BE2C (cell line): ENCODE measurements at regions not wholly inside any gene's neighbourhood (a gene's known extent, or its start where the extent isn't known, plus 50 kb on each side); places are given as distances from the start of the nearest gene placed in this dataset.

Experiments
- DNase-seq: peaks from one replicate; pipeline ENCODE4 v3.0.0-alpha.2; 2020
- H3K27me3 ChIP-seq: fragments of 250-450 bp; sonication (Bioruptor Pico); 2 replicates; pipeline ENCODE4 v1.5.1; 2020; ENCODE audit warnings: mild to moderate bottlenecking
- H3K36me3 ChIP-seq: fragments of 250-450 bp; sonication (Bioruptor Pico); 2 replicates; pipeline ENCODE4 v1.5.1; 2020; ENCODE audit warnings: mild to moderate bottlenecking
- H3K4me1 ChIP-seq: fragments of 250-450 bp; sonication (Bioruptor Pico); 2 replicates; pipeline ENCODE4 v1.5.1; 2020
- H3K4me3 ChIP-seq: 2 replicates; pipeline ENCODE4 v1.5.1; 2011; ENCODE audit warnings: low read depth, low read length
- H3K9me3 ChIP-seq: fragments of 250-450 bp; sonication (Bioruptor Pico); 2 replicates; pipeline ENCODE4 v1.5.1; 2020
- TF ChIP-seq, protein P1 (sequence below): IDR thresholded peaks from 2 replicates; pipeline ENCODE4 v1.5.1; 2012; ENCODE audit warnings: mild to moderate bottlenecking, low read depth, low read length

DNA sequence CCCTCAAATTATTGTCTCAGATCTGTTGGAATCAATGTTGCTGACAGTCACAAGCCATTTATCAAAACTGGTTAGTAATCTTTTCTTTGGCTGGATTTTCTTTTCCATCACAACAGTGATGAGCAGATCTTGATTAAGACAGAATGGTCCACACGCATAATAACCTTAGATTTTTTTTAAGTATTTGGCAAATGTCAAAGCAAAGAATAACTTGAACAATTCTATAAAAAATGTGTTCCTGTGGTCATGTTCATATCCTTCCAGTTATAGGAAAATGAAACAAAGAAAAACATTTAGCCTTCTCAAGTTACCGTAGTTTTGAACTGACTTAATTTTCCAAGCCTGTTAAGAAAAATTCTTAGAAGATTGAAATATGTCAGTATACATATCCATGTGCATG is 659.9 kb upstream of the ID2 start:
- Histone ChIP-seq H3K9me3 (no peaks in the 10 kb centered on the region), H3K27me3 (no peaks in the 10 kb centered on the region; the same call in 1 of the 2 replicates), H3K4me1 (no peaks in the 10 kb centered on the region), H3K36me3 (no peaks in the 10 kb centered on the region), H3K4me3 (no peak overlapping the region)
- DNase-seq: no peak
- TF ChIP-seq, protein P1, sequence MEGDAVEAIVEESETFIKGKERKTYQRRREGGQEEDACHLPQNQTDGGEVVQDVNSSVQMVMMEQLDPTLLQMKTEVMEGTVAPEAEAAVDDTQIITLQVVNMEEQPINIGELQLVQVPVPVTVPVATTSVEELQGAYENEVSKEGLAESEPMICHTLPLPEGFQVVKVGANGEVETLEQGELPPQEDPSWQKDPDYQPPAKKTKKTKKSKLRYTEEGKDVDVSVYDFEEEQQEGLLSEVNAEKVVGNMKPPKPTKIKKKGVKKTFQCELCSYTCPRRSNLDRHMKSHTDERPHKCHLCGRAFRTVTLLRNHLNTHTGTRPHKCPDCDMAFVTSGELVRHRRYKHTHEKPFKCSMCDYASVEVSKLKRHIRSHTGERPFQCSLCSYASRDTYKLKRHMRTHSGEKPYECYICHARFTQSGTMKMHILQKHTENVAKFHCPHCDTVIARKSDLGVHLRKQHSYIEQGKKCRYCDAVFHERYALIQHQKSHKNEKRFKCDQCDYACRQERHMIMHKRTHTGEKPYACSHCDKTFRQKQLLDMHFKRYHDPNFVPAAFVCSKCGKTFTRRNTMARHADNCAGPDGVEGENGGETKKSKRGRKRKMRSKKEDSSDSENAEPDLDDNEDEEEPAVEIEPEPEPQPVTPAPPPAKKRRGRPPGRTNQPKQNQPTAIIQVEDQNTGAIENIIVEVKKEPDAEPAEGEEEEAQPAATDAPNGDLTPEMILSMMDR: no peak

DNA sequence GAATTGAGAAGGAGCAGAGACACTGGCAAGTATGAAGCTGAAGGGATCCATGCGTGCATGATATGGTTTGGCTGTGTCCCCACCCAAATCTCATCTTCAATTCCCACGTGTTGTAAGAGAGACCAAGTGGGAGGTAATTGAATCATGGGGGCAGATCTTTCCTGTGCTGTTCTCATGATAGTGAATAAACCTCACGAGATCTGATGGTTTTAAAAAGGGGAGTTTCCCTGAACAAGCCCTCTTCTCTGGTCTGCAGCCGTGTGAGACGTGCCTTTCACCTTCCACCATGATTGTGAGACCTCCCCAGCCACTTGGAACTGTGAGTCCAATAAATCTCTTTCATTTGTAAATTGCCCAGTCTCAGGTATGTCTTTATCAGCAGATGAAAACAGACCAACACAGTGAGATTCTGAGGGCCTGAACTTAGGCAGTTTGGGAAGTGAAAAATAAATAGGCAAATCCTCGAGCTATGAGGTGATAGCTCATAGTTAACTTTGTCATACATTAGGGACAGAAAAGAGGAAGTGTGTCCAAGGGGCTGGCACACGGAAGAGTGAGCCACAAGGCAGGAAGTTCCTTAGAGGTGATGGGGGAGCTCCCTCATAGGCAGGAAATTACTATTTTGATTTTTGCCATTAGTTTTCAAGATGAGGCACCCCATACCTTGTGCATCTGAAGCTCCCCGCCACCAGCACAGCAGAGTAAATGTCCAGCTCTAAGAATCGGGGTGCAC is 658.8 kb upstream of the ID2 start:
- Histone ChIP-seq H3K4me1 (no peaks in the 10 kb centered on the region), H3K9me3 (no peaks in the 10 kb centered on the region), H3K4me3 (no peak overlapping the region), H3K36me3 (no peaks in the 10 kb centered on the region), H3K27me3 (no peaks in the 10 kb centered on the region; the same call in 1 of the 2 replicates)
- TF ChIP-seq, protein P1: no peak
- DNase-seq: no peak

DNA sequence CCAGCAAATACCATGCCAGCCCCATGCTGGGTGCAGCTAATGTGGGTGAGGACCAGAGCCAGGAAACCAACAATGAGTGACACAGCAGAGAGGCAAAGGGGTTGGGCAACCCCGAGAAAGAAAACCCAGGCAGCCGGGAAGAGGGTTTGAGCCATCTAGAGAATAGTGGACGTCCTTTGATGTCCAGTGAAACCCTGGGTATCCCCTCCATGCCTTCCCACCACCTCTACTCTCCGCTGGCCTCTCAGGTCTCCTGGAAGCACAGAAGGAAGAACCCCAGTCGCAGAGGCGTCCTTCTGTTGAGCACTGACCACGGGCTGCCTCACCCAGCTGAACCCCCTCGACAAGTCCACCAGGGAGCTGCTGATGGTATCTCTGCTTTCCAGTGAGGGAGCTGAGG is 657.4 kb upstream of the ID2 start:
- Histone ChIP-seq H3K4me3 (no peak overlapping the region), H3K4me1 (no peaks in the 10 kb centered on the region), H3K9me3 (no peaks in the 10 kb centered on the region), H3K36me3 (no peaks in the 10 kb centered on the region), H3K27me3 (no peaks in the 10 kb centered on the region; the same call in 1 of the 2 replicates)
- no peak for DNase-seq
- TF ChIP-seq, protein P1: no peak

DNA sequence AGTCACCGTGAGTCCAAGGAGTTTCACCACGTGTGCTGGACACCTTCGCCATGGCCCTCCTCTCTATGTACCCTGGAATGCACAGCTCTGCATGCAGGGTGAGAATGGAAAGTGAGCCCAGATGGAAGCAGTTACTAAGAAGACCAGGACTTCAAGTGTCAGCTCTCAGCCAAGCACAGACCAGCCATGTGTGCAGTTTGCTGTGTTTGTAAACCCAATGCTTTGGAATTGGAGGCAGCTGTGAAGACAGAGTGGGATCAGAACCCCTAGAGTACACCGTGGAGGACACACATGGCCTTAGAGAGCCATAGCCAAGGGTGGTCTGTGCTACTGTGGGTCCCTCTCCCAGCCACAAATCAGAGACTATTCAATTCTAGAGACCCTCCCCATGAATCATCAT is 655.5 kb upstream of the ID2 start:
- TF ChIP-seq, protein P1: no peak
- H3K27me3 ChIP-seq: no peaks in the 10 kb centered on the region; the same call in 1 of the 2 replicates
- no peak for DNase-seq

DNA sequence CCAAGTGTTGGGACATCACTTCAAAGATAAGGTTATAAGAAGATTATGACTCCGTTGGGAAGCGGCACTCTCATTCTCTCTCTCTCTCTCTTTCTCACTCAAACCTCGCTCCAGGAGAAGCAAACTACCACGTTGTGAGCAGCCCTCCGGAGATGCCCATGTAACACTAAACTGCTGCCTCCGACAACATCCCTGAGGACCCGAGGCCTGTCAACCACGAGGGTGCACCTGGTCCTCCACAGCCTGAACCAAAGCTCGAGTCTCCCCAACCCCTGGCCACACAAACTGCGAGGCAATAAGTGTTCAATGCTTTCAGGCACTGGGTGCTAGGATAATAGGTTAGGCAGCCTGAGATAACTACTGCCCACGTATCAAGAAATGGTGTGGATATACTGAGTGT is 654.5 kb upstream of the ID2 start:
- Histone ChIP-seq H3K36me3 (no peaks in the 10 kb centered on the region), H3K9me3 (no peaks in the 10 kb centered on the region), H3K27me3 (no peaks in the 10 kb centered on the region; the same call in 1 of the 2 replicates), H3K4me3 (no peak overlapping the region), H3K4me1 (no peaks in the 10 kb centered on the region)
- TF ChIP-seq, protein P1: no peak
- no peak for DNase-seq

More for the DNA sequence above, 655.5 kb upstream of the ID2 start:
- Histone ChIP-seq H3K4me3 (no peak overlapping the region), H3K4me1 (no peaks in the 10 kb centered on the region), H3K9me3 (no peaks in the 10 kb centered on the region), H3K36me3 (no peaks in the 10 kb centered on the region)

DNA sequence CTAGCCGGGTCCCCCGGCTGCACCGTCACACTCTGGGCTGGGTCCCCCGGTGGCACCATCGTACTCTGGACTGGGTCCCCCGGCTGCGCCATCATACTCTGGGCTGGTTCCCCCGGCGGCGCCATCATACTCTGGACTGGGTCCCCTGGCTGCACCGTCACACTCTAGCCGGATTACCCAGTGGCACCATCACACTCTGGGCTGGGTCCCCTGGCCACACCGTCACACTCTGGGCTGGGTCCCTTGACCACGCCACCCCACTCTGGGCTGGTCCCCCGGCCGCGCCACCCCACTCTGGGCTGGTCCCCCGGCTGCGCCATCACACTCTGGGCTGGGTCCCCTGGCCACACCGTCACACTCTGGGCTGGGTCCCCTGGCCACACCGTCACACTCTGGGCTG is 653.8 kb upstream of the ID2 start:
- Histone ChIP-seq H3K36me3 (no peaks in the 10 kb centered on the region), H3K27me3 (no peaks in the 10 kb centered on the region; the same call in 1 of the 2 replicates), H3K4me1 (no peaks in the 10 kb centered on the region), H3K9me3 (no peaks in the 10 kb centered on the region), H3K4me3 (no peak overlapping the region)
- TF ChIP-seq, protein P1: no peak
- no peak for DNase-seq
